ENCODE measurements at regions not wholly inside any gene's neighbourhood (a gene's known extent, or its start where the extent isn't known, plus 50 kb on each side); places are given as distances from the start of the nearest gene placed in this dataset.

GRCh38 chrX:69083361-69083760 lies 81.9 kb downstream of the PJA1 start:
- no peak for DNase-seq

- DNase-seq = no peak
These were observed 82.5 kb downstream of the PJA1 start for GRCh38 chrX:69082753-69083150.

GRCh38 chrX:69082055-69082752 lies 83.0 kb downstream of the PJA1 start:
- no peak for DNase-seq

DNA sequence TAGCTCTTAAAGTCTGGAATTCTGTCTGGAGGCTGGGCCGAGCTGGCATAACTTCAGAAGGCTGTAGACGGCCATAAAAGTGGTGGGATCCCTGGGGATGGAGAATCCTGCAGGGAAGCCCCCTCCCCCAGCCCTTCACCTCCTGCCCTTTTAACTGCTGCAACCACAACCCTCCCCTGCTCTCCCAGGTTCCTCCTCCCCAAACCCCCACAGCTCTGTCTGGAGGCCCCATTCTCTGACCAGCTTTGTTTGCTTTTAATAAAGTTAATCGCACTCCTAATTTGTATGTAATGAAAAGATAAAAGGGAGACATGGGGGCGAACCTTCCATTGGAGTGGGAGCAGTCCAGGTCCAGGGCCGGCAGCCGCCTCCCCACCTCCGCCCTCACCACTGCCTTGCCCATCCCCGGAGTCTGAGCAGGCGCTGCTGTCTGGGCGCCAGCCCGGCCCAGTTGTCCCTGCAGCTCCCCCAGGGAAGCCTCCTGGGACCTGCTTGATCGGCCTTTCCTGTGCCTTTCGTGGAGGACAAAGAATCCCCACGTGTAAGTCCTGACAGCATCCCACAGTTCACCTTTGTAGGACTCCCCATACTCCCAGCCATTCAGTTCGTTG lies 84.3 kb downstream of the PJA1 start:
- DNase-seq = no peak

- no peak for DNase-seq
These were observed 86.0 kb downstream of the PJA1 start for GRCh38 chrX:69079268-69079667.

DNA sequence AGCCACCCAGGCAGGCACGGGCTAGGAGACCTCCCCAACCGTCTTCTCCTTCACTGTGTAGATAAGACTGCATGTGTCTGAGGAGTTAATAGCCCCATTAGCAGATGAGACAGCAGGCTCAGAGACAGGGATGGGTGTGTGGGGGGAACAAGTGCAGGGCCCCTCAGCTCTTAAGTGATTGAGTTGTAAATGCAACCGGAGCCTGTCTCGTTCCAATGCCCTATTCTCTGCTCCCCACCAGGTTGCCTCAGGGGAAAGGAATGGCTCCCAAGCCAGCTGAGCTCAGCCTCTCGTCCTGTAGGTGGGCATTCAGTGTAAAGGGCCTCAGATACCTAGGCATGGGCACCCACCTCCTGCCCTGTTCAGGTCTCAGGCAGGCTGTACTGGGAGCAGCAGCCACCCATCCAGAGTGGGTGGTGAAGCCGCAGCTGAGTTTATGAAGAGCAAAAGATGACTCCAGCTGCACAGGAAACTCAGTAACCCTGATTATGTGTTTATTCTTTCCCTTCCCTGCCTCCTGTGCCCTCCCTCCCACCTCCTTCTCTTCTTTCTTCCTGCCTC lies 87.3 kb downstream of the PJA1 start:
- DNase-seq = no peak

GRCh38 chrX:69076088-69076487 lies 89.2 kb downstream of the PJA1 start:
- no peak for DNase-seq

- no peak for DNase-seq
These were observed 90.5 kb downstream of the PJA1 start for GRCh38 chrX:69074726-69075125.

GRCh38 chrX:69073721-69074120 lies 91.5 kb downstream of the PJA1 start:
- no peak for DNase-seq

- no peak for DNase-seq
These were observed 92.0 kb downstream of the PJA1 start for GRCh38 chrX:69073241-69073640.

- DNase-seq = no peak
These were observed 92.7 kb downstream of the PJA1 start for GRCh38 chrX:69072486-69073006.

GRCh38 chrX:69070949-69071650 lies 94.2 kb downstream of the PJA1 start:
- no peak for DNase-seq

GRCh38 chrX:69069876-69070275 lies 95.4 kb downstream of the PJA1 start:
- no peak for DNase-seq

DNA sequence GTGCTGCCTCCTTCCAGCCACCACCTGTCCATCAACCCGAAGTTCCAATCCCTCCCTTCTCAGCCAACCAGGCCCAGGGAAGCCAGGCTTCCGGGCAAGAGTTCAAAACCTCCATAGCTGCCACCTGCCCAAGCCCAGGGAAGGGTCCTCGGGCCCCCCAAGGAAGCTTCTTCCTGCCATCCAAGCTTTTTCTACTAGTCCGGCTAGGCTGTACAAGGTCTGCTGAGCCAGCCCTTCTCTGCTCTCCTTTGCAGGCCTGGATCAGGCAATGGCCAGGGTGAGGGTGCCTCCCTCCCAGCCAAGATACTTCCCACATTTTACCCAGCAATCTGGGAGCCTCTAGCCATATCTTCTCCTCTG lies 96.2 kb downstream of the PJA1 start:
- DNase-seq = no peak

GRCh38 chrX:69068301-69069085 lies 96.8 kb downstream of the PJA1 start:
- no peak for DNase-seq

- no peak for DNase-seq
These were observed 97.4 kb downstream of the PJA1 start for GRCh38 chrX:69067841-69068240.

GRCh38 chrX:69066966-69067525 lies 98.2 kb downstream of the PJA1 start:
- no peak for DNase-seq

GRCh38 chrX:69066021-69066757 lies 99.1 kb downstream of the PJA1 start:
- no peak for DNase-seq

GRCh38 chrX:69065451-69065850 lies 99.8 kb downstream of the PJA1 start:
- no peak for DNase-seq

GRCh38 chrX:69063486-69063885 lies 101.8 kb downstream of the PJA1 start:
- DNase-seq = no peak

- no peak for DNase-seq
These were observed 102.8 kb downstream of the PJA1 start for GRCh38 chrX:69062493-69062892.

All from activated CD8-positive, alpha-beta memory T cell treated with anti-CD3 and anti-CD28 coated beads, Interleukin-2, amount 50 U/mL, for 48 hours (primary cell).